Cardiac muscle cell (in vitro differentiated cells and primary cell): ENCODE measurements at regions not wholly inside any gene's neighbourhood (a gene's known extent, or its start where the extent isn't known, plus 50 kb on each side); places are given as distances from the start of the nearest gene placed in this dataset.

Experiments used
- DNase-seq, 2 donors: peaks; one replicate each; pipeline versions ENCODE4 v3.0.0 to v3.0.0-alpha.2; 2010 to 2017; ENCODE audit warnings: low read depth in 1 of 2, low spot score in 1 of 2
- H3K27ac ChIP-seq: fragments of 200-600 bp; sonication (generic); 2 replicates; pipeline ENCODE4 v1.5.1; 2016
- H3K27me3 ChIP-seq: fragments of 200-600 bp; sonication (generic); 2 replicates; pipeline ENCODE4 v1.6.0; 2016; ENCODE audit warnings: control low read depth
- H3K36me3 ChIP-seq: fragments of 200-600 bp; sonication (generic); 2 replicates; pipeline ENCODE4 v1.5.1; 2016; ENCODE audit warnings: control low read depth
- H3K4me1 ChIP-seq: fragments of 200-600 bp; sonication (generic); 2 replicates; pipeline ENCODE4 v1.8.1; 2017; ENCODE audit warnings: low read depth, mild to moderate bottlenecking, mixed run types
- H3K4me3 ChIP-seq: fragments of 200-600 bp; sonication (generic); 2 replicates; pipeline ENCODE4 v1.5.1; 2016; ENCODE audit warnings: mild to moderate bottlenecking
- H3K9me3 ChIP-seq: fragments of 200-600 bp; sonication (generic); 2 replicates; pipeline ENCODE4 v1.5.1; 2017; ENCODE audit warnings: low read depth, mild to moderate bottlenecking, control low read depth
- CTCF ChIP-seq: IDR thresholded peaks from 2 replicates; pipeline ENCODE4 v1.5.1; 2012; ENCODE audit warnings: low read depth, mild to moderate bottlenecking, low read length

GRCh38 chr14:101129521-101130167 lies 226.1 kb upstream of the RTL1 start:
- Histone ChIP-seq H3K27ac (no peak overlapping the region), H3K4me3 (no peak overlapping the region), H3K27me3 (no peaks in the 10 kb centered on the region), H3K36me3 (no peaks in the 10 kb centered on the region), H3K4me1 (no peaks in the 10 kb centered on the region), H3K9me3 (no peaks in the 10 kb centered on the region)
- no peak for DNase-seq
- TF ChIP-seq CTCF = no peak

DNA sequence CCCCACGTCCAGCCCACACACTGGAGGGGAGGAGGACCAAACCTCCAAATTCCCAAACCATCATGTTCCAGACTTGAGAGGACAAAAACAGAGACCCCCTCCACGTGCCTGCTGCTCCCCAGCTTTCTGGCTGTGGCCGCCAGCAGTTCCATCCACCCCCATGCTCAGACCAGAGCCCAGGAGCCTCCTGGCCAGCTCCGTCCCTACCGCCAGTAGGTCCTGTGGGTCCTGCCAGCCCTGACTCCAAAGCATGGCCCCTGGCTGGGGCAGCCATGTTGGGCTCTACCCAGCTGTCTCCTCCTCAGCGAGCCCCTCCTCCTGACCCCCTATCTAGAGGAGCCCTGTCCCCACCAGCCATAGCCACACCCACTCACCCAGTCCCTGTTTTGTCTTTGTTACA lies 227.3 kb upstream of the RTL1 start:
- no peak for DNase-seq
- Histone ChIP-seq H3K4me1 (no peaks in the 10 kb centered on the region), H3K27ac (no peak overlapping the region), H3K9me3 (no peaks in the 10 kb centered on the region), H3K27me3 (no peaks in the 10 kb centered on the region), H3K4me3 (no peak overlapping the region), H3K36me3 (no peaks in the 10 kb centered on the region)
- no peak for TF ChIP-seq CTCF

DNA sequence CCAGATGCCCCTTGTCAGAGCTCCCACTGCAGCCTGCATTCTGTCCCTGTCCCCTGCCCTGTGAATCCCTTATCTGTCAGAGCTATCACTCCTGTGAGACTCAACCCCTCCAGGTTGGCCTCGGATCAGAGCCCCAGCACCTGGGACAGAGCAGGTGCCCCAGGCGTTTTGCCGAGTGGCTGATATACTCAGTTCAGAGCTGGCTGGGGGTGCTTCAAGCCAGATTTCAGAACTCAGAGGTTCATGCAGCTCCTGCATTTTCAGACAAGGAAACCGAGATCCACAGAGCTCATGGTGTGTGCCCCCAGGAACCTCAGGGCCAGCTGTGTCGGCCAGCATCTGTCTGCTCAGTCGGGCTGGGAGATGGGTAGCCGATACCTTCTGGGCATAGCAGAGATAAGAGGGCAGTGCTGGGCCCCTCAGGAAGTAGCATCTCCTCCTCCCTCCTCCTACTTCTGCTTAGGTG lies 228.0 kb upstream of the RTL1 start:
- no peak for TF ChIP-seq CTCF
- Histone ChIP-seq H3K27me3 (no peaks in the 10 kb centered on the region), H3K9me3 (no peaks in the 10 kb centered on the region), H3K4me3 (no peak overlapping the region), H3K4me1 (no peaks in the 10 kb centered on the region), H3K27ac (no peak overlapping the region), H3K36me3 (no peaks in the 10 kb centered on the region)
- DNase-seq = no peak

GRCh38 chr14:101132051-101132571 lies 228.6 kb upstream of the RTL1 start:
- Histone ChIP-seq H3K4me3 (no peak overlapping the region), H3K27ac (no peak overlapping the region), H3K36me3 (no peaks in the 10 kb centered on the region), H3K27me3 (no peaks in the 10 kb centered on the region), H3K9me3 (no peaks in the 10 kb centered on the region), H3K4me1 (no peaks in the 10 kb centered on the region)
- no peak for TF ChIP-seq CTCF
- no peak for DNase-seq

DNA sequence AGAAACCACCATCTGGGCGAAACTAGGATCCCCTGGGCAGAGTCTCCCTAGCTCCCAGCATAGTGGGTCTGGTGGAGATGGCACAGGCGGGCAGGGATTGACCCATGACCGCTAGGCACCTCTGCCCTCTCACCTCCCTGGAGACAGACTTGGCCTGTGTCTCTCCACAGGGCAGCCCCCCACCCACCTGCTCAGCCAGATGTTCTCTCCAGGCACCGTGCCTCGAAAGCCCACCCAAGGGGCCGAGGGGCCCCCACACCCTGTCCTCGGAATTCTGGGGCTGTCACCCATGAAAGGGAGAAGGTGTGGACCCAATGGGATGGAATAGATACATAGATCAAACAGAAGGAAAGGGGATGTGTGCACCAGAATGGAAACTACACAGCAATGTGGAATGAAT lies 229.1 kb upstream of the RTL1 start:
- Histone ChIP-seq H3K9me3 (no peaks in the 10 kb centered on the region), H3K27ac (no peak overlapping the region), H3K36me3 (no peaks in the 10 kb centered on the region), H3K27me3 (no peaks in the 10 kb centered on the region), H3K4me1 (no peaks in the 10 kb centered on the region), H3K4me3 (no peak overlapping the region)
- no peak for DNase-seq
- TF ChIP-seq CTCF = no peak

GRCh38 chr14:101133068-101133467 lies 229.5 kb upstream of the RTL1 start:
- Histone ChIP-seq H3K36me3 (no peaks in the 10 kb centered on the region), H3K27ac (no peak overlapping the region), H3K27me3 (no peaks in the 10 kb centered on the region), H3K4me3 (no peak overlapping the region), H3K4me1 (no peaks in the 10 kb centered on the region), H3K9me3 (no peaks in the 10 kb centered on the region)
- TF ChIP-seq CTCF = no peak
- DNase-seq = no peak
